ENCODE measurements at regions not wholly inside any gene's neighbourhood (a gene's known extent, or its start where the extent isn't known, plus 50 kb on each side); places are given as distances from the start of the nearest gene placed in this dataset.

DNA sequence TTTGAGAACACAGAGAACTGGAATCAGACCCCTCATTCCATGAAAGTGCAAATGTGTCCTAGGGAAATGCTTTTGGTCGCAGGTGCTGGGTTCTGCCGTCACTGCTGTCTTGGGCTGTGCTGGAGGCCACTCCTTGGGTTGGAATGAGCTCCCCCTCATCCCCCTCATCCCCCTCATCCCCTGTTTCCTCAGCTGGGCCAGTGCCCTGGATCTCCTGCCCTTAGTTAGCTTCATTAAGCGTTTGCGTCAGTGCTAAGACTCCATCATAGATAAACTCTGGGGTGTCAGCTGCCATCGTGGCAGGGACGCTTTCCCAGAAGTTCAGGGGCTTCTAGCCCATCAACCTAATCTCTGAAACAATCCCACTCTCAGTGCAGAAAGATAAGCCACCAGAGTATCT, 97.1 kb upstream of the ZNF516 start:
- Histone ChIP-seq H3K27me3 (ENCODE audit: control insufficient read depth, insufficient read depth, low read length) (no peaks in the 10 kb centered on the region), H3K27ac (ENCODE audit: low read length) (no peak overlapping the region), H3K9me3 (ENCODE audit: control insufficient read depth, insufficient read depth, low read length) (no peaks in the 10 kb centered on the region), H3K36me3 (ENCODE audit: control insufficient read depth, insufficient read depth, low read length) (no peaks in the 10 kb centered on the region), H3K4me3 (ENCODE audit: low read length) (no peak overlapping the region), H3K4me1 (ENCODE audit: control insufficient read depth, insufficient read depth, low read length) (no peaks in the 10 kb centered on the region)
- DNase-seq (ENCODE audit: low read depth, low spot score): no peak
- no CpG with 5 or more reads among the region's 6 CpGs for WGBS (ENCODE audit: insufficient coverage, insufficient read length)

DNA sequence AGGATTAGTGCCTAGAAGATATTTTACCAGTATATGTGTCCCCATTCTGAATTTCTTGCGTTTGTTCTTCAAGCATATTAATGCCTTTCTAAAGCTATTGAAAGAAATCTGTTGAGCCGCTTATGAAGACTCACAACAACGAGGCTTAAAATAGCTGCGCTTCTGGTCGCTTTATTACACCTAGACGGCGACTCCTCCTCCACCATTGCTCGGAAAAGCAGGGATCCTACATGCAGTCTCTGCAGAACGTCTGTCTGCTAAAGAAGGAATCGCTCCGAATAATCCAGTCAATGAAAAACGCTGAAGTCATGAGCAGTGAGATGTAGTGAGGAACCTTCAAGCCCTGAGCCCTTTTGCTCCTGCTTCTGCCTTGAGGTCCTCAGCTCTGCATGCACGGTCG, 94.8 kb upstream of the ZNF516 start:
- Histone ChIP-seq H3K36me3 (ENCODE audit: control insufficient read depth, insufficient read depth, low read length) (no peaks in the 10 kb centered on the region), H3K27ac (ENCODE audit: low read length) (no peak overlapping the region), H3K4me3 (ENCODE audit: low read length) (no peak overlapping the region), H3K4me1 (ENCODE audit: control insufficient read depth, insufficient read depth, low read length) (no peaks in the 10 kb centered on the region), H3K27me3 (ENCODE audit: control insufficient read depth, insufficient read depth, low read length) (no peaks in the 10 kb centered on the region), H3K9me3 (ENCODE audit: control insufficient read depth, insufficient read depth, low read length) (no peaks in the 10 kb centered on the region)
- no peak for DNase-seq (ENCODE audit: low read depth, low spot score)
- WGBS (ENCODE audit: insufficient coverage, insufficient read length): no CpG with 5 or more reads among the region's 14 CpGs

GRCh38 chr18:76589316-76589715, 94.3 kb upstream of the ZNF516 start:
- H3K27me3 ChIP-seq (ENCODE audit: control insufficient read depth, insufficient read depth, low read length): no peaks in the 10 kb centered on the region
- H3K9me3 ChIP-seq (ENCODE audit: control insufficient read depth, insufficient read depth, low read length): no peaks in the 10 kb centered on the region
- no CpG with 5 or more reads among the region's 1 CpG for WGBS (ENCODE audit: insufficient coverage, insufficient read length)
- no peak for DNase-seq (ENCODE audit: low read depth, low spot score)
- H3K4me1 ChIP-seq (ENCODE audit: control insufficient read depth, insufficient read depth, low read length): no peaks in the 10 kb centered on the region
- no peak overlapping the region for H3K27ac ChIP-seq (ENCODE audit: low read length)
- no peak overlapping the region for H3K4me3 ChIP-seq (ENCODE audit: low read length)
- H3K36me3 ChIP-seq (ENCODE audit: control insufficient read depth, insufficient read depth, low read length): no peaks in the 10 kb centered on the region

DNA sequence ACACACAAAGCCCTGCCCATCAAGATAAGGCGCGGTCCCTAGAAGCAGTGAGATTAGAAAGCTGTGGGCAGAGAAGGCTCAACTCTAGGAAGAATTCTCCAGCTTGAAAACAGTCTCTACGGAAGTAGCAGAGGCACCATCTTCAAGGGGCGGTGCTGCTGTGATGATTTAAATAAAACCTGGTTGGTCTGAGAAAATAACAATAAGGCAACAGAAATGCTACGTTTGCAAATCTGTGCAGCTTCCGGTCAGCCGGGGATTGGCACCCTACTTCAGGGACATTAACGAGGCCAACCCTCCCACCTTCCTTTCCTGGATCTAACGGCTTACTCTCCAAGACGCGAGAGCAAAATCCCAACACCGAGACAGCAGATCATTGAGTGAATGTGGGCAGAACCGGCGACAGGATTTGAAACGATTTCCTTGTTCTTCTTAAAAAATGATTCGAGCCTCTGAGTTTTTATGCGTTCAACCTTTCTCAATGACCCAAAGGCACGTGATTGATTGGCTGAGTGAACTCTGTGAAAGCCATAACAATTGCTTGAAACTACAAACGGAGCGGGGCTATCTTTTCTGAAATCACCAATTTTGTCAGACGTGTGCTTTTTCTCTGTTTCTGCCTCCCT, 93.7 kb upstream of the ZNF516 start:
- Histone ChIP-seq H3K9me3 (ENCODE audit: control insufficient read depth, insufficient read depth, low read length) (no peaks in the 10 kb centered on the region), H3K27ac (ENCODE audit: low read length) (no peak overlapping the region), H3K4me1 (ENCODE audit: control insufficient read depth, insufficient read depth, low read length) (no peaks in the 10 kb centered on the region), H3K4me3 (ENCODE audit: low read length) (no peak overlapping the region), H3K27me3 (ENCODE audit: control insufficient read depth, insufficient read depth, low read length) (no peaks in the 10 kb centered on the region), H3K36me3 (ENCODE audit: control insufficient read depth, insufficient read depth, low read length) (no peaks in the 10 kb centered on the region)
- WGBS (ENCODE audit: insufficient coverage, insufficient read length): no CpG with 5 or more reads among the region's 21 CpGs
- DNase-seq (ENCODE audit: low read depth, low spot score): no peak

- Histone ChIP-seq H3K4me1 (ENCODE audit: control insufficient read depth, insufficient read depth, low read length) (no peaks in the 10 kb centered on the region), H3K27me3 (ENCODE audit: control insufficient read depth, insufficient read depth, low read length) (no peaks in the 10 kb centered on the region), H3K4me3 (ENCODE audit: low read length) (no peak overlapping the region), H3K9me3 (ENCODE audit: control insufficient read depth, insufficient read depth, low read length) (no peaks in the 10 kb centered on the region), H3K36me3 (ENCODE audit: control insufficient read depth, insufficient read depth, low read length) (no peaks in the 10 kb centered on the region), H3K27ac (ENCODE audit: low read length) (no peak overlapping the region)
- WGBS (ENCODE audit: insufficient coverage, insufficient read length): no CpG with 5 or more reads among the region's 2 CpGs
- no peak for DNase-seq (ENCODE audit: low read depth, low spot score)
Measured at GRCh38 chr18:76587879-76588271, 92.8 kb upstream of the ZNF516 start.

GRCh38 chr18:76587147-76587878, 92.3 kb upstream of the ZNF516 start:
- no peak for DNase-seq (ENCODE audit: low read depth, low spot score)
- H3K27me3 ChIP-seq (ENCODE audit: control insufficient read depth, insufficient read depth, low read length): no peaks in the 10 kb centered on the region

GRCh38 chr18:76584414-76585310, 89.6 kb upstream of the ZNF516 start:
- DNase-seq (ENCODE audit: low read depth, low spot score): no peak
- H3K27me3 ChIP-seq (ENCODE audit: control insufficient read depth, insufficient read depth, low read length): no peaks in the 10 kb centered on the region
- no peak overlapping the region for H3K4me3 ChIP-seq (ENCODE audit: low read length)
- no peaks in the 10 kb centered on the region for H3K9me3 ChIP-seq (ENCODE audit: control insufficient read depth, insufficient read depth, low read length)
- no peak overlapping the region for H3K27ac ChIP-seq (ENCODE audit: low read length)
- H3K36me3 ChIP-seq (ENCODE audit: control insufficient read depth, insufficient read depth, low read length): no peaks in the 10 kb centered on the region
- WGBS (ENCODE audit: insufficient coverage, insufficient read length): no CpG with 5 or more reads among the region's 18 CpGs
- no peaks in the 10 kb centered on the region for H3K4me1 ChIP-seq (ENCODE audit: control insufficient read depth, insufficient read depth, low read length)

More at GRCh38 chr18:76587147-76587878, 92.3 kb upstream of the ZNF516 start:
- H3K4me1 ChIP-seq (ENCODE audit: control insufficient read depth, insufficient read depth, low read length): no peaks in the 10 kb centered on the region
- H3K27ac ChIP-seq (ENCODE audit: low read length): no peak overlapping the region
- H3K4me3 ChIP-seq (ENCODE audit: low read length): no peak overlapping the region
- H3K9me3 ChIP-seq (ENCODE audit: control insufficient read depth, insufficient read depth, low read length): no peaks in the 10 kb centered on the region
- WGBS (ENCODE audit: insufficient coverage, insufficient read length): no CpG with 5 or more reads among the region's 30 CpGs
- H3K36me3 ChIP-seq (ENCODE audit: control insufficient read depth, insufficient read depth, low read length): no peaks in the 10 kb centered on the region

DNA sequence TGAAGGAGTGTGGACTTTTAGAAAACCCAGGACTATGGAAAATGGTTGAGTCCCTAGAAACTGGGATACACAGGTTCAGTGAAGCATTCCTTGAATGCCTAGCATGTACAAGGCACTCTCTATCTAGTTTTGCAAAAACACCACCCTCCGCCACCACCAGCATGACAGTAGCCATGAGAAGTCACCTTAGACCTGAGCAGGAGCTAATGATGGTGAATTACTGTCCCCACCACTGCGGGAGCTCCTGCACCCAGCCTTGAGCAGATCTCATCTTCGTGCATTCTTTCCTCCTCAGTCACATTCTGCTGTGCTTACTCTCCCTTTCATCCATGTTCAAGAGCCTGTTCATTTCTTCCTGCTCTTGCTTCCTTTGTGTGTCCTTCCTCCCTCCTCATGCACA, 86.2 kb upstream of the ZNF516 start:
- WGBS (ENCODE audit: insufficient coverage, insufficient read length): no CpG with 5 or more reads among the region's 3 CpGs
- no peak for DNase-seq (ENCODE audit: low read depth, low spot score)
- Histone ChIP-seq H3K9me3 (ENCODE audit: control insufficient read depth, insufficient read depth, low read length) (no peaks in the 10 kb centered on the region), H3K4me1 (ENCODE audit: control insufficient read depth, insufficient read depth, low read length) (no peaks in the 10 kb centered on the region), H3K27me3 (ENCODE audit: control insufficient read depth, insufficient read depth, low read length) (no peaks in the 10 kb centered on the region), H3K36me3 (ENCODE audit: control insufficient read depth, insufficient read depth, low read length) (no peaks in the 10 kb centered on the region), H3K4me3 (ENCODE audit: low read length) (no peak overlapping the region), H3K27ac (ENCODE audit: low read length) (no peak overlapping the region)

DNA sequence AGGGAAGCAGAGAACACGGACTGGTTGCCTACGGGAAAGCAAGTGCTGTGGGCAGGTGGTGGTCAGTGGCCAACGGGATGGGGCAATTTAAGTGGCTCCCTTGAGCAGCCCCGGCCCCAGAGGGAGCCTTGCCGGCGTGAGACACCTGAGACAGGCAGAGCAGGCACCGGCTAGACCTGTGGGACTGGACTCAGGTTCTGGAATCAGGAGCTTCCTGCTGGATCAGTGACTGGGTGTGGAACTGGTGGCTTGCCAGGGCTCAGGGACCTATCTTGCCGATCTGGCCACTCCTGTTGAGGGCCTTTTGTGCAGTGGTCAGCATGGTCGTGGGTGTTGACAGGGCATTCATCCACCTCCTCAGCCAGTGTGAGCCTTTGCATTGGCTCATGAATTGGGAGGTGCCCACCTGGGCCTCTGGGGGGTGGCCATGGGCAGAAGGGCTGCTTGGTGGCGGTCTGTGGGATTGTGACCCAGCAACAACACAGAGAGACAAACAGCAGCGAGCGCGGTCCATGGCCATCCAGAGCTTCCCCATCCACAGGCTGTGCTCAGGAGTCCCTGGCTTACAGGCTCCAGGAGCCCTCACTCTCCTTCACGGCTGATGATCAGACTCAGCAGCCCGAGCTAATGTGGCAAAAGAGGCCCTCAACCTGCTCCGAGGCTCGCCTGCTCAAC, 85.4 kb upstream of the ZNF516 start:
- Histone ChIP-seq H3K36me3 (ENCODE audit: control insufficient read depth, insufficient read depth, low read length) (no peaks in the 10 kb centered on the region), H3K27ac (ENCODE audit: low read length) (no peak overlapping the region), H3K9me3 (ENCODE audit: control insufficient read depth, insufficient read depth, low read length) (no peaks in the 10 kb centered on the region), H3K4me1 (ENCODE audit: control insufficient read depth, insufficient read depth, low read length) (no peaks in the 10 kb centered on the region), H3K27me3 (ENCODE audit: control insufficient read depth, insufficient read depth, low read length) (no peaks in the 10 kb centered on the region), H3K4me3 (ENCODE audit: low read length) (no peak overlapping the region)
- no peak for DNase-seq (ENCODE audit: low read depth, low spot score)
- no CpG with 5 or more reads among the region's 17 CpGs for WGBS (ENCODE audit: insufficient coverage, insufficient read length)

DNA sequence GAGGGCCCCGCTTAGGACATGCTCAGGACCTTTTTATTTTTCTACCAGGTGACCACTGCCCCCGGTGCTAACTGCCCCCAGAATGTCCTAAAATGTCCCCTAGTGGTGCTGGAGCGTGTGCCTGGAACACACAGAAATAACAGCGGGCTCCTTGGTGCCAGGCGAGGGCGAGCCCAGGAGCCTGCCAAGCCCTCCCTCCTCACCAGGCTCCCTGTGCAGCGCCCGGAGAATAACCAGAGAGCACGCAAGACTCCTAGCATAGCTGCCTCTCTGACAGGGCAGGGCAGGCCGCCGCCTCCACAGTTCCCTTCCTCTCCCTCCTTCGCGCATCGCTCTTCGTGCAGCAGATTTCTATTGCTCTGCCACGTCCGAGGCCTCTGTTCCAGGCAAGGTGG, 84.3 kb upstream of the ZNF516 start:
- Histone ChIP-seq H3K4me1 (ENCODE audit: control insufficient read depth, insufficient read depth, low read length) (no peaks in the 10 kb centered on the region), H3K9me3 (ENCODE audit: control insufficient read depth, insufficient read depth, low read length) (no peaks in the 10 kb centered on the region), H3K4me3 (ENCODE audit: low read length) (no peak overlapping the region), H3K27ac (ENCODE audit: low read length) (no peak overlapping the region), H3K27me3 (ENCODE audit: control insufficient read depth, insufficient read depth, low read length) (no peaks in the 10 kb centered on the region), H3K36me3 (ENCODE audit: control insufficient read depth, insufficient read depth, low read length) (no peaks in the 10 kb centered on the region)
- no CpG with 5 or more reads among the region's 17 CpGs for WGBS (ENCODE audit: insufficient coverage, insufficient read length)
- no peak for DNase-seq (ENCODE audit: low read depth, low spot score)

Measured in iPS DF 6.9 (cell line).